RWPE1 (cell line): ENCODE measurements at regions not wholly inside any gene's neighbourhood (a gene's known extent, or its start where the extent isn't known, plus 50 kb on each side); places are given as distances from the start of the nearest gene placed in this dataset.
"Not testable (repeated sequence)": the region's sequence is repeated elsewhere in the genome, so short reads cannot be mapped to it uniquely, and the experiment has no call there.

Experiments
- CTCF ChIA-PET: fragments of 350-600 bp; sonication (Branson Sonifier 250); formaldehyde crosslinking; extraction: SDS; loops from one replicate; lab custom pipeline; 2021; lab: Yijun Ruan, JAX
- POLR2A ChIA-PET: fragments of 400-600 bp; formaldehyde crosslinking; extraction: SDS; loops from one replicate; lab custom pipeline; 2020; ENCODE audit warnings: antibody characterized with exemption; ENCODE audit not compliant: low non-redundant PET; lab: Yijun Ruan, JAX
- DNase-seq: peaks from one replicate; pipeline ENCODE4 v3.0.0; 2012; ENCODE audit warnings: low spot score
- H3K27ac ChIP-seq: fragments of 450-650 bp; 2 replicates; pipeline ENCODE4 v1.5.1; 2017
- CTCF ChIP-seq: fragments of 450-650 bp; conservative IDR thresholded peaks from 2 replicates; pipeline ENCODE4 v1.5.1; 2017; ENCODE audit warnings: low read depth, mild to moderate bottlenecking

- ChIA-PET CTCF (no interaction called here), POLR2A (no interaction called here)
- no peak for DNase-seq
- H3K27ac ChIP-seq = no peak overlapping the region
- TF ChIP-seq CTCF = no peak
Measured at GRCh38 chr1:190935925-190936324, 458.3 kb upstream of the BRINP3 start.

GRCh38 chr1:190936337-190936736, 458.7 kb upstream of the BRINP3 start:
- ChIA-PET POLR2A (no interaction called here), CTCF (interaction anchor here (0.6 kb wide), 1 partner anchor 871 kb away, joined by 3 read pairs; no protein-coding TSS in a partner anchor)
- no peak overlapping the region for H3K27ac ChIP-seq
- DNase-seq = no peak
- TF ChIP-seq CTCF = no peak

GRCh38 chr1:190940951-190941350, 463.3 kb upstream of the BRINP3 start:
- DNase-seq = no peak
- POLR2A ChIA-PET = no interaction called here
- TF ChIP-seq CTCF = no peak
- CTCF ChIA-PET = no interaction called here
- no peak overlapping the region for H3K27ac ChIP-seq

GRCh38 chr1:190942475-190942874, 464.8 kb upstream of the BRINP3 start:
- ChIA-PET POLR2A (no interaction called here), CTCF (no interaction called here)
- H3K27ac ChIP-seq = no peak overlapping the region
- DNase-seq = no peak
- TF ChIP-seq CTCF = no peak

GRCh38 chr1:190943722-190944121, 466.1 kb upstream of the BRINP3 start:
- DNase-seq, H3K27ac ChIP-seq, POLR2A ChIA-PET, CTCF ChIA-PET: not testable (repeated sequence)

- ChIA-PET POLR2A (no interaction called here), CTCF (interaction anchor here (0.6 kb wide), 1 partner anchor 267 kb away, joined by 7 read pairs; no protein-coding TSS in a partner anchor)
- H3K27ac ChIP-seq = no peak overlapping the region
- DNase-seq = no peak
- TF ChIP-seq CTCF = no peak
Measured at GRCh38 chr1:190949939-190950338, 472.3 kb upstream of the BRINP3 start.

GRCh38 chr1:190957565-190957964, 479.9 kb upstream of the BRINP3 start:
- TF ChIP-seq CTCF = no peak
- no peak overlapping the region for H3K27ac ChIP-seq
- ChIA-PET POLR2A (no interaction called here), CTCF (no interaction called here)
- no peak for DNase-seq
